A549 (cell line): ENCODE measurements at regions not wholly inside any gene's neighbourhood (a gene's known extent, or its start where the extent isn't known, plus 50 kb on each side); places are given as distances from the start of the nearest gene placed in this dataset.

Experiments
- ATAC-seq, 2 experiments: fragments of 200-7000 bp in 1 of 2; fragments of >200 bp in 1 of 2; cut with Nextera tagmentation in 1 of 2; cut with Tn5 transposase in 1 of 2; 3 replicates each; pipeline versions ENCODE4 v1.8.0 to v1.9.1; 2018 to 2020; ENCODE audit warnings: mild to moderate bottlenecking in 1 of 2, moderate library complexity in 1 of 2
- CTCF ChIA-PET: fragments of 300-600 bp; sonication (Branson Sonifier 250); formaldehyde crosslinking; extraction: SDS; loops from one replicate; lab custom pipeline; 2021; ENCODE audit warnings: antibody characterized with exemption, inconsistent platforms; lab: Yijun Ruan, JAX
- POLR2A ChIA-PET: fragments of 350-600 bp; formaldehyde crosslinking; extraction: SDS; loops from one replicate; lab custom pipeline; 2021; ENCODE audit warnings: antibody characterized with exemption, inconsistent platforms; lab: Yijun Ruan, JAX
- DNase-seq, 2 experiments: peaks; one replicate each; pipeline versions ENCODE4 v3.0.0 to v3.0.0-alpha.2; 2011 to 2016; ENCODE audit warnings: low read depth in 1 of 2, low spot score in 1 of 2
- FAIRE-seq: peaks from 2 replicates; lab custom pipeline; 2011; peaks lifted over from hg19 to GRCh38; lab: Jason Lieb, UNC
- H3K27ac ChIP-seq, 2 experiments: fragments of >200 bp; sonication (Bioruptor Twin); formaldehyde crosslinking; 3 replicates each; pipeline ENCODE4 v1.5.1; 2016 to 2017
- H3K4me1 ChIP-seq: fragments of >200 bp; sonication (Bioruptor Twin); formaldehyde crosslinking; 3 replicates; pipeline ENCODE4 v1.6.1; 2016
- H3K4me2 ChIP-seq: fragments of >200 bp; sonication (Bioruptor Twin); formaldehyde crosslinking; 3 replicates; pipeline ENCODE4 v1.6.1; 2016
- H3K4me3 ChIP-seq: fragments of >200 bp; sonication (Bioruptor Twin); formaldehyde crosslinking; 3 replicates; pipeline ENCODE4 v1.5.1; 2016
- H3K9me3 ChIP-seq: fragments of >200 bp; sonication (Bioruptor Twin); formaldehyde crosslinking; 3 replicates; pipeline ENCODE4 v1.6.1; 2016
- ATOH8 ChIP-seq: fragments of 250-450 bp; sonication (Bioruptor Pico); IDR thresholded peaks from 2 replicates; pipeline ENCODE4 v1.5.0; 2020; ENCODE audit warnings: low read depth, mild to moderate bottlenecking, moderate library complexity
- CEBPB ChIP-seq, 2 experiments: fragments of >200 bp in 1 of 2; sonication (Bioruptor Twin) in 1 of 2; formaldehyde crosslinking in 1 of 2; IDR thresholded peaks; 2 replicates each; pipeline ENCODE4 v1.6.1; 2012 to 2016
- CHD4 ChIP-seq: fragments of 200-600 bp; sonication (generic); IDR thresholded peaks from 2 replicates; pipeline ENCODE4 v1.6.1; 2016; ENCODE audit warnings: antibody characterized with exemption, mild to moderate bottlenecking, borderline replicate concordance
- CTCF ChIP-seq: fragments of >200 bp; sonication (Bioruptor Twin); formaldehyde crosslinking; IDR thresholded peaks from 3 replicates; pipeline ENCODE4 v1.5.1; 2016
- E2F6 ChIP-seq: IDR thresholded peaks from 2 replicates; pipeline ENCODE4 v1.6.1; 2012; ENCODE audit warnings: low read depth, borderline replicate concordance
- EP300 ChIP-seq, 2 experiments: fragments of >200 bp; sonication (Bioruptor Twin); formaldehyde crosslinking; IDR thresholded peaks; 2 replicates in 1 of 2; 3 replicates in 1 of 2; pipeline ENCODE4 v1.6.1; 2016 to 2017
- FOSL2 ChIP-seq, 2 experiments: fragments of 450-650 bp in 1 of 2; fragments of >200 bp in 1 of 2; sonication (Bioruptor Twin) in 1 of 2; formaldehyde crosslinking; IDR thresholded peaks; 2 replicates each; pipeline versions ENCODE4 v1.5.0 to v1.6.1; 2016 to 2020; ENCODE audit warnings: mild to moderate bottlenecking in 1 of 2, moderate library complexity in 1 of 2
- FOXS1 ChIP-seq: fragments of 250-450 bp; sonication (Bioruptor Pico); IDR thresholded peaks from 2 replicates; pipeline ENCODE4 v1.5.0; 2020; ENCODE audit warnings: mild to moderate bottlenecking, moderate library complexity
- HES2 ChIP-seq: fragments of >200 bp; sonication (Bioruptor Twin); formaldehyde crosslinking; IDR thresholded peaks from 2 replicates; pipeline ENCODE4 v1.6.1; 2016
- HOXA7 ChIP-seq: fragments of 250-450 bp; sonication (Bioruptor Pico); IDR thresholded peaks from 2 replicates; pipeline ENCODE4 v1.5.0; 2020; ENCODE audit warnings: mild to moderate bottlenecking, moderate library complexity
- HOXB13 ChIP-seq: fragments of 250-450 bp; sonication (Bioruptor Pico); IDR thresholded peaks from 2 replicates; pipeline ENCODE4 v1.5.0; 2020; ENCODE audit warnings: low read depth, mild to moderate bottlenecking, moderate library complexity
- MAFK ChIP-seq: fragments of 450-650 bp; IDR thresholded peaks from 2 replicates; pipeline ENCODE4 v1.6.1; 2014; ENCODE audit not compliant: partially characterized antibody
- MAZ ChIP-seq: fragments of 150-350 bp; IDR thresholded peaks from 2 replicates; pipeline ENCODE4 v1.6.1; 2014; ENCODE audit warnings: antibody characterized with exemption, low read depth, low read length, borderline replicate concordance
- MYC ChIP-seq: IDR thresholded peaks from 2 replicates; pipeline ENCODE4 v1.6.1; 2012; ENCODE audit warnings: mild to moderate bottlenecking, inconsistent platforms, low read length, improper control_type of control experiment, borderline replicate concordance
- NFE2L2 ChIP-seq: fragments of 150-350 bp; conservative IDR thresholded peaks from 2 replicates; pipeline ENCODE4 v1.6.1; 2014; ENCODE audit warnings: low read length
- PHF8 ChIP-seq: fragments of 200-600 bp; sonication (generic); IDR thresholded peaks from 2 replicates; pipeline ENCODE4 v1.6.1; 2016; ENCODE audit warnings: low read depth, mild to moderate bottlenecking, antibody characterized with exemption, moderate library complexity, borderline replicate concordance
- POLR2A ChIP-seq: IDR thresholded peaks from 2 replicates; pipeline ENCODE4 v1.6.1; 2012; ENCODE audit warnings: mild to moderate bottlenecking, low read length
- RAD21 ChIP-seq, 2 experiments: fragments of >200 bp in 1 of 2; sonication (Bioruptor Twin) in 1 of 2; formaldehyde crosslinking in 1 of 2; IDR thresholded peaks in 1 of 2; conservative IDR thresholded peaks in 1 of 2; 2 replicates in 1 of 2; 3 replicates in 1 of 2; pipeline ENCODE4 v1.6.1; 2012 to 2018; ENCODE audit warnings: inconsistent platforms in 1 of 2
- RARB ChIP-seq: fragments of 250-450 bp; sonication (Bioruptor Pico); IDR thresholded peaks from 2 replicates; pipeline ENCODE4 v1.8.0; 2021; ENCODE audit warnings: mild to moderate bottlenecking, moderate library complexity
- SMC3 ChIP-seq: fragments of >200 bp; sonication (Bioruptor Twin); formaldehyde crosslinking; IDR thresholded peaks from 3 replicates; pipeline ENCODE4 v1.6.1; 2018; ENCODE audit warnings: inconsistent platforms
- TP53 ChIP-seq: fragments of 250-450 bp; sonication (Bioruptor Pico); IDR thresholded peaks from 2 replicates; pipeline ENCODE4 v1.5.0; 2021; ENCODE audit warnings: mild to moderate bottlenecking, moderate library complexity
- ZFP36 ChIP-seq: fragments of 450-650 bp; IDR thresholded peaks from 2 replicates; pipeline ENCODE4 v1.6.1; 2014; ENCODE audit warnings: borderline replicate concordance; ENCODE audit not compliant: partially characterized antibody
- ZNF302 ChIP-seq: fragments of 250-450 bp; sonication (Bioruptor Pico); IDR thresholded peaks from 2 replicates; pipeline ENCODE4 v1.9.0; 2021; ENCODE audit warnings: inconsistent platforms, mild to moderate bottlenecking, moderate library complexity
- WGBS: methylation state at CpG from one replicate; pipeline ENCODE4 v1.1.6; 2017; ENCODE audit errors: missing lambda C conversion rate; 5-methylcytosine and 5-hydroxymethylcytosine counted together
- TF ChIP-seq, protein P1 (sequence below): fragments of 150-350 bp; IDR thresholded peaks from 2 replicates; pipeline ENCODE4 v1.6.1; 2014; ENCODE audit warnings: low read depth, mild to moderate bottlenecking, low read length

DNA sequence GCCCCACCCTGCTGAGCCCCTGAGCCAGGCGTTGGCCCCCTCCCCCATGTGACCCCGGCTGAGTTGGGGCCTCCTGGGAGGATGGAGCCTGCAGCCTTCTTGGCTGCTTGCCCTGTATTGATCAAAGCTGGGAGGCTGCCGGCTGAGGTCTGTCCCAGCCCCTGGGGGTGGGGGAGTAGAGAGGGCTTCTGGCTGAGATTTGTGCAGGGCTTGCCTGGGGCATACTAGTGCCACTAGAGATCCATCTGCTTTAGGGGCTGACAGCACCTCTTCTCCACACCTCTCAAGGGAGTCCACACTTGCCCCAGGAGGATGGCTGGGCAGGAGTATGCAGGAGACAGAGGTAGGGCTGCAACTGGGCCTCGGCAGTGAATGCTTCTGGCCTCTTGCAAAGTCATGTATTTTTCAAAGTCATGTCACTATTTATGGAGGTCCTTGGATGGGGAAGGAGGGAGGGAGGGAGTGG is 53.6 kb upstream of the SSBP3 start:
- 73% methylated on average over 2 of the region's 4 CpGs for WGBS
- H3K4me3 ChIP-seq = no peak overlapping the region
- no peak overlapping the region for H3K4me2 ChIP-seq
- H3K4me1 ChIP-seq = no peaks in the 10 kb centered on the region
- no peak for TF ChIP-seq RARB (CRISPR knock-in tag)
- no peak for TF ChIP-seq HOXA7 (CRISPR knock-in tag)
- TF ChIP-seq E2F6 = no peak
- TF ChIP-seq ATOH8 (CRISPR knock-in tag) = no peak
- TF ChIP-seq FOXS1 (CRISPR knock-in tag) = no peak
- TF ChIP-seq TP53 (CRISPR knock-in tag) = no peak
- TF ChIP-seq ZNF302 = no peak
- no peak for TF ChIP-seq HES2
- TF ChIP-seq MAZ = no peak
- TF ChIP-seq NFE2L2 = no peak
- TF ChIP-seq FOSL2 (IDR thresholded peaks at IDR 0.05) = no peak
- TF ChIP-seq FOSL2 (CRISPR knock-in tag; IDR thresholded peaks at IDR 0.05) = no peak
- no peak for TF ChIP-seq EP300 (IDR thresholded peaks at IDR 0.05)
- TF ChIP-seq HOXB13 (CRISPR knock-in tag) = no peak
- no peak for TF ChIP-seq CEBPB (IDR thresholded peaks at IDR 0.05)
- TF ChIP-seq RAD21 (conservative IDR thresholded peaks at IDR 0.05 in 1 of 2, IDR thresholded peaks at IDR 0.05 in 1 of 2) = no peak
- TF ChIP-seq ZFP36 = no peak
- TF ChIP-seq CTCF = no peak
- H3K27ac ChIP-seq = no peak overlapping the region
- CTCF ChIA-PET = interaction anchor here (0.6 kb wide), 1 partner anchor 45 kb away, joined by 3 read pairs; no protein-coding TSS in a partner anchor
- FAIRE-seq = no peak
- H3K9me3 ChIP-seq = no peaks in the 10 kb centered on the region
- POLR2A ChIA-PET = no interaction called here
- DNase-seq = no peak
- no peak; a peak in 1 of 6 replicates for ATAC-seq

DNA sequence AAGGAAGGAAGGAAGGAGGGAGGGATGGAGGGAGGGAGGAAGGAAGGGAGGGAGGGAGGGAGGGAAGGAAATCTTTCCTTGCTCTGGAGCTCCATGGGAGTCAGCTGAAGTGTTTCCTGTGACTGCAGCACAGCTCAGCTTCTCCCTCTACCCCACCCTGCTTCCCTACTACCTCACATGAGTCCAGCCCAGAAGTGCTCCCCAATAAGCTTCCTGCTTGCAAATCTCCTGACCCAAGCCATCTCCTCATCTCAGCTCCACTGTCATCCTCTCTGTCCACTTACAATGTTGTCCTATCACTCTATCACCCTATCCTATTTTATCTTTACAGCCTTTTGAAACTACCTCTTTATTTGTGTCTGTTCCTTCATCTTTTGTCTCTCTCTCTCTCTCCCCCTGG is 52.9 kb upstream of the SSBP3 start:
- no peaks in the 10 kb centered on the region for H3K4me1 ChIP-seq
- CTCF ChIA-PET = no interaction called here
- no peak for DNase-seq
- POLR2A ChIA-PET = no interaction called here
- H3K27ac ChIP-seq = no peak overlapping the region
- TF ChIP-seq, protein P1, sequence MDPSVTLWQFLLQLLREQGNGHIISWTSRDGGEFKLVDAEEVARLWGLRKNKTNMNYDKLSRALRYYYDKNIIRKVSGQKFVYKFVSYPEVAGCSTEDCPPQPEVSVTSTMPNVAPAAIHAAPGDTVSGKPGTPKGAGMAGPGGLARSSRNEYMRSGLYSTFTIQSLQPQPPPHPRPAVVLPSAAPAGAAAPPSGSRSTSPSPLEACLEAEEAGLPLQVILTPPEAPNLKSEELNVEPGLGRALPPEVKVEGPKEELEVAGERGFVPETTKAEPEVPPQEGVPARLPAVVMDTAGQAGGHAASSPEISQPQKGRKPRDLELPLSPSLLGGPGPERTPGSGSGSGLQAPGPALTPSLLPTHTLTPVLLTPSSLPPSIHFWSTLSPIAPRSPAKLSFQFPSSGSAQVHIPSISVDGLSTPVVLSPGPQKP = no peak
- TF ChIP-seq POLR2A = no peak
- no peak for TF ChIP-seq PHF8
- TF ChIP-seq MYC = no peak
- no peak for TF ChIP-seq FOSL2 (IDR thresholded peaks at IDR 0.05)
- TF ChIP-seq FOSL2 (CRISPR knock-in tag; IDR thresholded peaks at IDR 0.05) = no peak
- no peak for TF ChIP-seq ATOH8 (CRISPR knock-in tag)
- no peak for TF ChIP-seq NFE2L2
- TF ChIP-seq HOXA7 (CRISPR knock-in tag) = no peak
- TF ChIP-seq SMC3 = no peak
- no peak for TF ChIP-seq CHD4
- TF ChIP-seq MAFK = no peak
- H3K4me2 ChIP-seq = no peak overlapping the region
- ATAC-seq = no peak
- H3K9me3 ChIP-seq = no peaks in the 10 kb centered on the region
- H3K4me3 ChIP-seq = no peak overlapping the region
- FAIRE-seq = no peak
